IgD-negative memory B cell (primary cell): ENCODE measurements at regions not wholly inside any gene's neighbourhood (a gene's known extent, or its start where the extent isn't known, plus 50 kb on each side); places are given as distances from the start of the nearest gene placed in this dataset.

Experiments used
- H3K27ac Mint-ChIP-seq, 3 donors: one replicate each; pipeline ENCODE4 v1.8.0; 2020 to 2022; ENCODE audit warnings: mild to moderate bottlenecking in 3 of 3, mixed read lengths in 3 of 3, moderate library complexity in 1 of 3
- H3K27me3 Mint-ChIP-seq: one replicate; pipeline ENCODE4 v1.8.0; 2021; ENCODE audit warnings: mixed read lengths
- H3K36me3 Mint-ChIP-seq: one replicate; pipeline ENCODE4 v1.8.0; 2020; ENCODE audit warnings: mild to moderate bottlenecking, mixed read lengths
- H3K4me1 Mint-ChIP-seq, 3 donors: one replicate each; pipeline ENCODE4 v1.8.0; 2020 to 2022; ENCODE audit warnings: mixed read lengths in 3 of 3, mild to moderate bottlenecking in 1 of 3
- H3K4me3 Mint-ChIP-seq, 4 donors: one replicate each; pipeline ENCODE4 v1.8.0; 2020 to 2022; ENCODE audit warnings: mild to moderate bottlenecking in 4 of 4, mixed read lengths in 4 of 4, moderate library complexity in 3 of 4
- H3K9me3 Mint-ChIP-seq, 3 donors: one replicate each; pipeline ENCODE4 v1.8.0; 2020 to 2021; ENCODE audit warnings: mixed read lengths in 3 of 3, mild to moderate bottlenecking in 1 of 3

DNA sequence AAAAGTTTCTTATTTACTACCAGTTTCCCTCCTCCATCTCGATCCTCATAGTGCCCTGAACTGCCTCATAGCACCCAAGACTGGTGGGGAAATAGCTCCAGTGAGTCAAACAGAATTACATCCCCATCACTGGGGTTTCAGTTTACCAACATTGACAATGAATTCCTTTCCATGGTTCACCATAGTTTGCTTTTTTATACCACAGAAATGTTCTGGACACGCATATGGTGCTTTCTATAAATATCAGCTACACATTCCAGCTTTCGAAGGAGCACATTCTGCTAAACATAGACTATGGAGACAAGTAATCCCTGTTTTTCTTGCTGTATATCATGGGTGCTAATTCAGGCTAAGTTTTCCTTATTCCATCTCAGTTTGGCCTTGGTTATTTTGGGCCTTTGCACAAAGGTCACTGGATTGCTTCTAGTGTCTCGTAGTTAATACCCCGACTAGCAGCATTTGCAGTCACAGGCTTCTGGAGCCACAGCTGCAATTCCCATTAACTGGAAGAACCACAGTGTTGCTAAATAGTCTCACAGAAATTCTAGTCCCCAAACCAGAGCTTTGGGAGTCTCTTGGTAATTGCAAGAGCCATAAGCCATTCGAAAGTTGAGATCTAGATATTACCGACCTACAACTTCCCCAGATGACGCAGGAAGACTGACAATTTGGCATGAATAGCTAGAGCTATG lies 53.4 kb upstream of the TRPC3 start:
- no peaks in the 10 kb centered on the region for H3K9me3 Mint-ChIP-seq
- peaks cover 9% of the 10 kb centered on the region for H3K27me3 Mint-ChIP-seq
- no peaks in the 10 kb centered on the region for H3K4me1 Mint-ChIP-seq
- no peaks in the 10 kb centered on the region for H3K36me3 Mint-ChIP-seq
- no peak overlapping the region for H3K4me3 Mint-ChIP-seq
- H3K27ac Mint-ChIP-seq, result no peak overlapping the region

DNA sequence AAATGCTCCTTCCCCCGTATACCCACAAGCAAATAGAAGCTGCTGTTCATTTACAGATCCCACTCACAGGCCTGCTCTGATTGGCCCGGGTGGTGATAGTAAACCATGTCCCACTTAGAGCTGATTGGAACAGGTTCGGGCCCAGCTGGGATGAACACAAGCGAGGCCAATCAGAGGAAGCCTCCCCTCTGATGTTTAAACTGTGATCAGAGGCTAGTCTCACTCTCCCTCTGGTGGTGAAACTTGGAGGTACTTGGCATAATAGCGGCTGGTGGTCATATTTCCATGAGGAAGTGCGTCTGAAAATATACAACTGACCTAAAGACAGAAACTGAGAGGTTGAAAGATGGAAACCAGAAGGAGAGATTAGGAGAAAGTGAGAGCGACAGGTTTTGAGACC lies 51.5 kb upstream of the TRPC3 start:
- Mint-ChIP-seq H3K4me1 (no peaks in the 10 kb centered on the region), H3K9me3 (no peaks in the 10 kb centered on the region), H3K4me3 (no peak overlapping the region), H3K36me3 (no peaks in the 10 kb centered on the region), H3K27ac (no peak overlapping the region), H3K27me3 (peaks cover 9% of the 10 kb centered on the region)
